ENCODE measurements at regions not wholly inside any gene's neighbourhood (a gene's known extent, or its start where the extent isn't known, plus 50 kb on each side); places are given as distances from the start of the nearest gene placed in this dataset.

- TF ChIP-seq CTCF (conservative IDR thresholded peaks at IDR 0.05), result no peak
Observed at GRCh38 chr5:163997965-163998364, 492.5 kb downstream of the MAT2B start.

GRCh38 chr5:164000241-164000640, 494.8 kb downstream of the MAT2B start:
- TF ChIP-seq CTCF (conservative IDR thresholded peaks at IDR 0.05), result no peak
- no peak overlapping the region for H3K27ac ChIP-seq

More at GRCh38 chr5:163997965-163998364, 492.5 kb downstream of the MAT2B start:
- H3K27ac ChIP-seq, result no peak overlapping the region

GRCh38 chr5:164000819-164001218, 495.4 kb downstream of the MAT2B start:
- no peak overlapping the region for H3K27ac ChIP-seq
- TF ChIP-seq CTCF (conservative IDR thresholded peaks at IDR 0.05), result no peak

GRCh38 chr5:164002214-164002613, 496.8 kb downstream of the MAT2B start:
- no peak for TF ChIP-seq CTCF (conservative IDR thresholded peaks at IDR 0.05)
- H3K27ac ChIP-seq, result no peak overlapping the region

- no peak overlapping the region for H3K27ac ChIP-seq
Observed at GRCh38 chr5:164002628-164003027, 497.2 kb downstream of the MAT2B start.

GRCh38 chr5:164005071-164005470, 499.7 kb downstream of the MAT2B start:
- no peak overlapping the region for H3K27ac ChIP-seq
- TF ChIP-seq CTCF (conservative IDR thresholded peaks at IDR 0.05), result no peak

More at GRCh38 chr5:164002628-164003027, 497.2 kb downstream of the MAT2B start:
- TF ChIP-seq CTCF (conservative IDR thresholded peaks at IDR 0.05), result no peak

- H3K27ac ChIP-seq, result no peak overlapping the region
- no peak for TF ChIP-seq CTCF (conservative IDR thresholded peaks at IDR 0.05)
Observed at GRCh38 chr5:164007064-164007463, 501.6 kb downstream of the MAT2B start.

- no peak overlapping the region for H3K27ac ChIP-seq
- no peak for TF ChIP-seq CTCF (conservative IDR thresholded peaks at IDR 0.05)
Observed at GRCh38 chr5:164009621-164010020, 504.2 kb downstream of the MAT2B start.
